A549 (cell line): ENCODE measurements at regions not wholly inside any gene's neighbourhood (a gene's known extent, or its start where the extent isn't known, plus 50 kb on each side); places are given as distances from the start of the nearest gene placed in this dataset.

Experiments used
- CBX8 ChIP-seq: fragments of 200-600 bp; sonication (generic); IDR thresholded peaks from 2 replicates; pipeline ENCODE4 v1.6.1; 2016
- CHD2 ChIP-seq: fragments of 150-350 bp; IDR thresholded peaks from 2 replicates; pipeline ENCODE4 v1.6.1; 2014; ENCODE audit warnings: low read length; ENCODE audit not compliant: partially characterized antibody
- GATA3 ChIP-seq: IDR thresholded peaks from 2 replicates; pipeline ENCODE4 v1.6.1; 2012; ENCODE audit warnings: borderline replicate concordance
- JUN ChIP-seq, 2 experiments: fragments of >200 bp; sonication (Bioruptor Twin); formaldehyde crosslinking; IDR thresholded peaks; 2 replicates in 1 of 2; 3 replicates in 1 of 2; pipeline ENCODE4 v1.6.1; 2016 to 2017
- MAFK ChIP-seq: fragments of 450-650 bp; IDR thresholded peaks from 2 replicates; pipeline ENCODE4 v1.6.1; 2014; ENCODE audit not compliant: partially characterized antibody
- MYC ChIP-seq: IDR thresholded peaks from 2 replicates; pipeline ENCODE4 v1.6.1; 2012; ENCODE audit warnings: mild to moderate bottlenecking, inconsistent platforms, low read length, improper control_type of control experiment, borderline replicate concordance
- NR3C1 ChIP-seq: fragments of >200 bp; sonication (Bioruptor Twin); formaldehyde crosslinking; IDR thresholded peaks from 3 replicates; pipeline ENCODE4 v1.6.1; 2017
- POLR2A ChIP-seq: IDR thresholded peaks from 2 replicates; pipeline ENCODE4 v1.6.1; 2012; ENCODE audit warnings: mild to moderate bottlenecking, low read length
- RFX5 ChIP-seq: fragments of 450-650 bp; IDR thresholded peaks from 2 replicates; pipeline ENCODE4 v1.7.1; 2014; ENCODE audit warnings: antibody characterized with exemption, mild to moderate bottlenecking, moderate library complexity
- TF ChIP-seq, protein P1 (sequence below): fragments of 200-600 bp; sonication (generic); IDR thresholded peaks from 2 replicates; pipeline ENCODE4 v1.6.1; 2016; ENCODE audit warnings: antibody characterized with exemption, mild to moderate bottlenecking, moderate library complexity
- TF ChIP-seq, protein P2 (sequence below): fragments of >200 bp; sonication (Bioruptor Twin); formaldehyde crosslinking; IDR thresholded peaks from 3 replicates; pipeline ENCODE4 v1.5.1; 2016

DNA sequence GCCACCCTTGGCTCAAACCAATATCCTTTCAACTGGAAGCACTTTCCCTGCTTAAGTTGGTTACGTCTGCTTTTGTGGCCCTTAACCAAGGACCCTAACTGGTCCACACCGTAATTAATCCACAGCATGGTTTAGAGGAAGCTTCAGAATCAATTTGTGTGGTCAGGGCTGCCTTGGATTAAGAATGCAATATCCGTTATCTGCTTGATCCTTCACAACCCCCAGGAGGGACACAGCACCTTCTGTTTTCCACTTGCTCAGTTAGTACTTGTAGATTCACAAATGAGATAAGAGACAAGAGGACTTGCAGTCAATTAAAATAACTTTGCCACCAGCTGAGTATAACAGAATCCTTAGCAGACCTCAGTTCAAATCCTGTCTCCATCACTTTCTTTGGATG is 56.9 kb upstream of the LRP8 start:
- TF ChIP-seq, protein P1, sequence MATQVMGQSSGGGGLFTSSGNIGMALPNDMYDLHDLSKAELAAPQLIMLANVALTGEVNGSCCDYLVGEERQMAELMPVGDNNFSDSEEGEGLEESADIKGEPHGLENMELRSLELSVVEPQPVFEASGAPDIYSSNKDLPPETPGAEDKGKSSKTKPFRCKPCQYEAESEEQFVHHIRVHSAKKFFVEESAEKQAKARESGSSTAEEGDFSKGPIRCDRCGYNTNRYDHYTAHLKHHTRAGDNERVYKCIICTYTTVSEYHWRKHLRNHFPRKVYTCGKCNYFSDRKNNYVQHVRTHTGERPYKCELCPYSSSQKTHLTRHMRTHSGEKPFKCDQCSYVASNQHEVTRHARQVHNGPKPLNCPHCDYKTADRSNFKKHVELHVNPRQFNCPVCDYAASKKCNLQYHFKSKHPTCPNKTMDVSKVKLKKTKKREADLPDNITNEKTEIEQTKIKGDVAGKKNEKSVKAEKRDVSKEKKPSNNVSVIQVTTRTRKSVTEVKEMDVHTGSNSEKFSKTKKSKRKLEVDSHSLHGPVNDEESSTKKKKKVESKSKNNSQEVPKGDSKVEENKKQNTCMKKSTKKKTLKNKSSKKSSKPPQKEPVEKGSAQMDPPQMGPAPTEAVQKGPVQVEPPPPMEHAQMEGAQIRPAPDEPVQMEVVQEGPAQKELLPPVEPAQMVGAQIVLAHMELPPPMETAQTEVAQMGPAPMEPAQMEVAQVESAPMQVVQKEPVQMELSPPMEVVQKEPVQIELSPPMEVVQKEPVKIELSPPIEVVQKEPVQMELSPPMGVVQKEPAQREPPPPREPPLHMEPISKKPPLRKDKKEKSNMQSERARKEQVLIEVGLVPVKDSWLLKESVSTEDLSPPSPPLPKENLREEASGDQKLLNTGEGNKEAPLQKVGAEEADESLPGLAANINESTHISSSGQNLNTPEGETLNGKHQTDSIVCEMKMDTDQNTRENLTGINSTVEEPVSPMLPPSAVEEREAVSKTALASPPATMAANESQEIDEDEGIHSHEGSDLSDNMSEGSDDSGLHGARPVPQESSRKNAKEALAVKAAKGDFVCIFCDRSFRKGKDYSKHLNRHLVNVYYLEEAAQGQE: no peak
- TF ChIP-seq, protein P2, sequence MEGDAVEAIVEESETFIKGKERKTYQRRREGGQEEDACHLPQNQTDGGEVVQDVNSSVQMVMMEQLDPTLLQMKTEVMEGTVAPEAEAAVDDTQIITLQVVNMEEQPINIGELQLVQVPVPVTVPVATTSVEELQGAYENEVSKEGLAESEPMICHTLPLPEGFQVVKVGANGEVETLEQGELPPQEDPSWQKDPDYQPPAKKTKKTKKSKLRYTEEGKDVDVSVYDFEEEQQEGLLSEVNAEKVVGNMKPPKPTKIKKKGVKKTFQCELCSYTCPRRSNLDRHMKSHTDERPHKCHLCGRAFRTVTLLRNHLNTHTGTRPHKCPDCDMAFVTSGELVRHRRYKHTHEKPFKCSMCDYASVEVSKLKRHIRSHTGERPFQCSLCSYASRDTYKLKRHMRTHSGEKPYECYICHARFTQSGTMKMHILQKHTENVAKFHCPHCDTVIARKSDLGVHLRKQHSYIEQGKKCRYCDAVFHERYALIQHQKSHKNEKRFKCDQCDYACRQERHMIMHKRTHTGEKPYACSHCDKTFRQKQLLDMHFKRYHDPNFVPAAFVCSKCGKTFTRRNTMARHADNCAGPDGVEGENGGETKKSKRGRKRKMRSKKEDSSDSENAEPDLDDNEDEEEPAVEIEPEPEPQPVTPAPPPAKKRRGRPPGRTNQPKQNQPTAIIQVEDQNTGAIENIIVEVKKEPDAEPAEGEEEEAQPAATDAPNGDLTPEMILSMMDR: no peak
- TF ChIP-seq MYC (no peak), NR3C1 (no peak), CHD2 (no peak), POLR2A (no peak), GATA3 (no peak), JUN (IDR thresholded peaks at IDR 0.05) (no peak), MAFK (no peak), RFX5 (no peak), CBX8 (no peak)
